ENCODE measurements at regions not wholly inside any gene's neighbourhood (a gene's known extent, or its start where the extent isn't known, plus 50 kb on each side); places are given as distances from the start of the nearest gene placed in this dataset.
A peak's percentile ranks its signal among the peaks of the same experiment; 100 is the strongest.

GRCh38 chr2:55986700-55987440 is 63.3 kb upstream of the EFEMP1 start:
- Histone ChIP-seq H2AFZ (ENCODE audit: low read length) (no peak overlapping the region), H3K4me3 (ENCODE audit: insufficient read depth, low read length) (no peak overlapping the region), H3K79me2 (ENCODE audit: insufficient read depth, low read length) (no peaks in the 10 kb centered on the region), H3K4me2 (ENCODE audit: insufficient read depth, low read length) (no peak overlapping the region), H3K27ac (ENCODE audit: low read depth, low read length) (no peak overlapping the region), H3K9me3 (ENCODE audit: low read depth, low read length) (no peaks in the 10 kb centered on the region), H3K27me3 (ENCODE audit: insufficient read depth, low read length) (no peaks in the 10 kb centered on the region), H4K20me1 (ENCODE audit: insufficient read depth, low read length) (no peaks in the 10 kb centered on the region), H3K4me1 (ENCODE audit: insufficient read depth, low read length) (peaks cover 21% of the 10 kb centered on the region), H3K36me3 (ENCODE audit: insufficient read depth, low read length) (no peaks in the 10 kb centered on the region)
- DNase-seq (ENCODE audit: insufficient read length, low spot score, missing footprints), result no peak
- no peak for TF ChIP-seq CTCF (IDR thresholded peaks at IDR 0.05; ENCODE audit: extremely low read depth, low read depth, low read length)

- Histone ChIP-seq H3K27me3 (ENCODE audit: insufficient read depth, low read length) (no peaks in the 10 kb centered on the region), H4K20me1 (ENCODE audit: insufficient read depth, low read length) (no peaks in the 10 kb centered on the region), H3K9me3 (ENCODE audit: low read depth, low read length) (no peaks in the 10 kb centered on the region), H3K4me1 (ENCODE audit: insufficient read depth, low read length) (peaks cover 37% of the 10 kb centered on the region), H3K27ac (ENCODE audit: low read depth, low read length) (no peak overlapping the region), H3K79me2 (ENCODE audit: insufficient read depth, low read length) (no peaks in the 10 kb centered on the region), H2AFZ (ENCODE audit: low read length) (no peak overlapping the region), H3K4me2 (ENCODE audit: insufficient read depth, low read length) (no peak overlapping the region), H3K36me3 (ENCODE audit: insufficient read depth, low read length) (no peaks in the 10 kb centered on the region), H3K4me3 (ENCODE audit: insufficient read depth, low read length) (no peak overlapping the region)
- DNase-seq (ENCODE audit: insufficient read length, low spot score, missing footprints), result no peak
- TF ChIP-seq CTCF (IDR thresholded peaks at IDR 0.05; ENCODE audit: extremely low read depth, low read depth, low read length), result no peak
Observed at GRCh38 chr2:55989405-55989804, 65.8 kb upstream of the EFEMP1 start.

GRCh38 chr2:55992455-55992854 is 68.9 kb upstream of the EFEMP1 start:
- DNase-seq (ENCODE audit: insufficient read length, low spot score, missing footprints), result peak; percentile 73
- Histone ChIP-seq H3K36me3 (ENCODE audit: insufficient read depth, low read length) (no peaks in the 10 kb centered on the region), H3K4me2 (ENCODE audit: insufficient read depth, low read length) (peak overlapping the region; percentile 46), H2AFZ (ENCODE audit: low read length) (no peak overlapping the region), H3K79me2 (ENCODE audit: insufficient read depth, low read length) (no peaks in the 10 kb centered on the region), H3K4me1 (ENCODE audit: insufficient read depth, low read length) (peaks cover 26% of the 10 kb centered on the region), H3K27ac (ENCODE audit: low read depth, low read length) (peak overlapping the region; percentile 90), H3K9me3 (ENCODE audit: low read depth, low read length) (no peaks in the 10 kb centered on the region), H3K4me3 (ENCODE audit: insufficient read depth, low read length) (no peak overlapping the region), H4K20me1 (ENCODE audit: insufficient read depth, low read length) (no peaks in the 10 kb centered on the region), H3K27me3 (ENCODE audit: insufficient read depth, low read length) (no peaks in the 10 kb centered on the region)
- no peak for TF ChIP-seq CTCF (IDR thresholded peaks at IDR 0.05; ENCODE audit: extremely low read depth, low read depth, low read length)

GRCh38 chr2:55993685-55994084 is 70.1 kb upstream of the EFEMP1 start:
- no peak overlapping the region for H2AFZ ChIP-seq (ENCODE audit: low read length)
- H4K20me1 ChIP-seq (ENCODE audit: insufficient read depth, low read length), result no peaks in the 10 kb centered on the region
- no peaks in the 10 kb centered on the region for H3K36me3 ChIP-seq (ENCODE audit: insufficient read depth, low read length)
- no peaks in the 10 kb centered on the region for H3K79me2 ChIP-seq (ENCODE audit: insufficient read depth, low read length)
- H3K9me3 ChIP-seq (ENCODE audit: low read depth, low read length), result no peaks in the 10 kb centered on the region
- TF ChIP-seq CTCF (IDR thresholded peaks at IDR 0.05; ENCODE audit: extremely low read depth, low read depth, low read length), result no peak
- no peak overlapping the region for H3K4me3 ChIP-seq (ENCODE audit: insufficient read depth, low read length)
- H3K27me3 ChIP-seq (ENCODE audit: insufficient read depth, low read length), result no peaks in the 10 kb centered on the region
- peaks cover 26% of the 10 kb centered on the region for H3K4me1 ChIP-seq (ENCODE audit: insufficient read depth, low read length)
- peak overlapping the region; percentile 90 for H3K27ac ChIP-seq (ENCODE audit: low read depth, low read length)
- DNase-seq (ENCODE audit: insufficient read length, low spot score, missing footprints), result no peak
- H3K4me2 ChIP-seq (ENCODE audit: insufficient read depth, low read length), result no peak overlapping the region

Data from osteoblast (primary cell).